Neutrophil (primary cell): ENCODE measurements at regions not wholly inside any gene's neighbourhood (a gene's known extent, or its start where the extent isn't known, plus 50 kb on each side); places are given as distances from the start of the nearest gene placed in this dataset.

Experiments used
- H3K27ac ChIP-seq: fragments of 200-600 bp; sonication (generic); 2 replicates; pipeline ENCODE4 v1.5.1; 2016; ENCODE audit warnings: mild to moderate bottlenecking, moderate library complexity
- H3K27me3 ChIP-seq: fragments of 200-600 bp; sonication (generic); 2 replicates; pipeline ENCODE4 v1.6.0; 2016; ENCODE audit warnings: mild to moderate bottlenecking
- H3K36me3 ChIP-seq: fragments of 200-600 bp; sonication (generic); 2 replicates; pipeline ENCODE4 v1.5.1; 2017
- H3K4me1 ChIP-seq, 2 experiments: fragments of 200-600 bp in 1 of 2; sonication (generic) in 1 of 2; 1 replicate in 1 of 2; 2 replicates in 1 of 2; pipeline versions ENCODE4 v1.5.1 to v1.6.1; 2013 to 2016; ENCODE audit warnings: low read depth in 1 of 2, low read length in 1 of 2, mild to moderate bottlenecking in 1 of 2, moderate library complexity in 1 of 2; ENCODE audit not compliant: control insufficient read depth in 1 of 2, insufficient read depth in 1 of 2
- H3K4me3 ChIP-seq, 2 experiments: fragments of 200-600 bp in 1 of 2; sonication (generic) in 1 of 2; 1 replicate in 1 of 2; 2 replicates in 1 of 2; pipeline ENCODE4 v1.5.1; 2013 to 2016; ENCODE audit warnings: low read depth in 1 of 2, low read length in 1 of 2, mild to moderate bottlenecking in 1 of 2, moderate library complexity in 1 of 2
- H3K9me3 ChIP-seq: fragments of 200-600 bp; sonication (generic); 2 replicates; pipeline ENCODE4 v1.5.1; 2016
- TF ChIP-seq, protein P1 (sequence below): fragments of 200-600 bp; sonication (generic); IDR thresholded peaks from 2 replicates; pipeline ENCODE4 v1.5.1; 2016; ENCODE audit warnings: antibody characterized with exemption

- Histone ChIP-seq H3K27me3 (no peaks in the 10 kb centered on the region), H3K9me3 (no peaks in the 10 kb centered on the region), H3K4me1 (no peaks in the 10 kb centered on the region), H3K36me3 (no peaks in the 10 kb centered on the region), H3K27ac (no peak overlapping the region), H3K4me3 (no peak overlapping the region)
- TF ChIP-seq, protein P1, sequence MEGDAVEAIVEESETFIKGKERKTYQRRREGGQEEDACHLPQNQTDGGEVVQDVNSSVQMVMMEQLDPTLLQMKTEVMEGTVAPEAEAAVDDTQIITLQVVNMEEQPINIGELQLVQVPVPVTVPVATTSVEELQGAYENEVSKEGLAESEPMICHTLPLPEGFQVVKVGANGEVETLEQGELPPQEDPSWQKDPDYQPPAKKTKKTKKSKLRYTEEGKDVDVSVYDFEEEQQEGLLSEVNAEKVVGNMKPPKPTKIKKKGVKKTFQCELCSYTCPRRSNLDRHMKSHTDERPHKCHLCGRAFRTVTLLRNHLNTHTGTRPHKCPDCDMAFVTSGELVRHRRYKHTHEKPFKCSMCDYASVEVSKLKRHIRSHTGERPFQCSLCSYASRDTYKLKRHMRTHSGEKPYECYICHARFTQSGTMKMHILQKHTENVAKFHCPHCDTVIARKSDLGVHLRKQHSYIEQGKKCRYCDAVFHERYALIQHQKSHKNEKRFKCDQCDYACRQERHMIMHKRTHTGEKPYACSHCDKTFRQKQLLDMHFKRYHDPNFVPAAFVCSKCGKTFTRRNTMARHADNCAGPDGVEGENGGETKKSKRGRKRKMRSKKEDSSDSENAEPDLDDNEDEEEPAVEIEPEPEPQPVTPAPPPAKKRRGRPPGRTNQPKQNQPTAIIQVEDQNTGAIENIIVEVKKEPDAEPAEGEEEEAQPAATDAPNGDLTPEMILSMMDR, result no peak
Observed at GRCh38 chr1:239562095-239562494, 175.7 kb downstream of the CHRM3 start.

GRCh38 chr1:239563681-239564080 lies 177.3 kb downstream of the CHRM3 start:
- TF ChIP-seq, protein P1, result no peak
- Histone ChIP-seq H3K9me3 (no peaks in the 10 kb centered on the region), H3K27ac (no peak overlapping the region), H3K4me3 (no peak overlapping the region), H3K27me3 (no peaks in the 10 kb centered on the region), H3K36me3 (no peaks in the 10 kb centered on the region), H3K4me1 (no peaks in the 10 kb centered on the region)

DNA sequence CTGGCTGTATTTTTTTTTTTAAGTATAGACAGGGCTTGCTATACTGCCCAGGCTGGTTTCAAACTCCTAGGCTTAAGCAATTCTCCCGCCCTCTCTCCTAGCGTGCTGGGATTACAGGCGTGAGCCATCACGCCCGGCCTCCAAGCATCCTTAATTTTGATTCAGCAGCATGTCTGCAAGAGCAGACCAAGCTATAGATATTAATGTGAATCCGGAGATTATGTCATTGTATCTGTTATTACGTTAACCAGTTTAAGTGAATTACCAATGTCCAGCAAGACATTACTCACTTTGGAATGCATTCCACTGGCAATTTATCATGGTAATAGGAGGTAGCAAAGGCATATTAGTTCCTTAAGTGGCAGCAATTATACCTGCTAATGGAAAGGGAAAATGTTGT lies 179.7 kb downstream of the CHRM3 start:
- H3K27me3 ChIP-seq, result no peaks in the 10 kb centered on the region
- no peak overlapping the region for H3K27ac ChIP-seq
- H3K4me1 ChIP-seq, result no peaks in the 10 kb centered on the region
- TF ChIP-seq, protein P1, result no peak
- no peak overlapping the region for H3K4me3 ChIP-seq
- no peaks in the 10 kb centered on the region for H3K9me3 ChIP-seq
- H3K36me3 ChIP-seq, result no peaks in the 10 kb centered on the region

DNA sequence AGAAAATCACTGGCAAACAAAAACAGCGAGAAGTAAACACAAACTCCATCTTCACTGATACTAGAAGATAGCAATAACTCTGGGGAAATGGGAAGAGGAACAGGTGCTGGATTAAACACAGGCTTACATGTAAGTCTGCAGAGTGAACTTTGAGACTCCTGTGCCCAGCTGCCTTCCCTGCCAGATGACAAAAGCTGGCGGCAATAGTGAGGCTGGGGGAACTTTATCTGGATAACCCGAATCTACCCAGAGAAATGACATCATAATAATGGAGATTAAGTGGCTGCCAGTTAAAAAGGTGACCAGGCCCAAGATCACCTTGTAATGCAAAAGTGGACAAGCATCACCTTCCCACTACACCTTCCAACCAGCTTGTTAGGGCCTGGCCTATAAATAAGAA lies 184.5 kb downstream of the CHRM3 start:
- Histone ChIP-seq H3K36me3 (no peaks in the 10 kb centered on the region), H3K4me1 (no peaks in the 10 kb centered on the region)

DNA sequence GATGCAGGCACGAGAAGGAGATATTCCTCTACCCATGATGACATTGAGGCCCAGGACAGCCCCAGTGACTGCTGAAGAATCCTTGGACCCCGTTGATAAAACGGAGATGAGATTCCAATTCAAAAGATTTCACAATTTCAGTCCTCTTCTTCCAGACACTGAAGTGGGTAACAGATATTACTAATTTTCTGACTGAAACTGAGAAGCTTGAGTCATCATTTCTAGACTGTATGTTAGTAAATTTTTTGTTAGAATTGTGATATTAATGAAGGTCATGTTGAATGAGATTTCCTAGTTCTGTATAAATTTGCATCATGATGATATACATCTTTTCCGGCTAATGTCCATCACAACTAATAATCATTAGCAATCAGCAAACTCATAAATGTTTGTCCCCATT lies 185.8 kb downstream of the CHRM3 start:
- Histone ChIP-seq H3K36me3 (no peaks in the 10 kb centered on the region), H3K4me3 (no peak overlapping the region), H3K27me3 (no peaks in the 10 kb centered on the region), H3K4me1 (no peaks in the 10 kb centered on the region), H3K9me3 (no peaks in the 10 kb centered on the region), H3K27ac (no peak overlapping the region)
- TF ChIP-seq, protein P1, result no peak

More for the DNA sequence above, 184.5 kb downstream of the CHRM3 start:
- no peak overlapping the region for H3K4me3 ChIP-seq
- TF ChIP-seq, protein P1, result no peak
- H3K9me3 ChIP-seq, result no peaks in the 10 kb centered on the region
- H3K27me3 ChIP-seq, result no peaks in the 10 kb centered on the region
- no peak overlapping the region for H3K27ac ChIP-seq

DNA sequence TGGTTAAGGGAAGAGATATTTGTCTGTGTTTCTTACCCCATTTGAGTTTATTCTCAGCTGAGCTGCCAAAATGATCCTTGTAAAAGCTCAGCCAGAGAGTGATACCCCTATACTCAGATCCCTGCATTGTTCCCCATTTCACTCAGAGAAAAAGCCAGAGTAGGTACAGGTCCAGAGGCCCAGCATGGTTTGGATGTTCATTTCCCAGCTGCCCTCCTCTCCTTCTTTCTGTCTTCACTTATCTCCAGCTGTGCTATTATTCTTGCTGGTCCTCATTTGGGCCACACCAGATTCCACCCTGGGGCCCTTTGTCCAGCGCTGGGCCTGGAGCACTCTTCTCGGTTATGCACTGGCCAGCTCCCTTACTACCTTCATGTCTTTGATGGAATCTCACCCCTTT lies 187.7 kb downstream of the CHRM3 start:
- TF ChIP-seq, protein P1, result no peak
- no peaks in the 10 kb centered on the region for H3K4me1 ChIP-seq
- no peaks in the 10 kb centered on the region for H3K36me3 ChIP-seq
- no peak overlapping the region for H3K27ac ChIP-seq
- H3K4me3 ChIP-seq, result no peak overlapping the region
- no peaks in the 10 kb centered on the region for H3K9me3 ChIP-seq
- H3K27me3 ChIP-seq, result no peaks in the 10 kb centered on the region
